ENCODE measurements at regions not wholly inside any gene's neighbourhood (a gene's known extent, or its start where the extent isn't known, plus 50 kb on each side); places are given as distances from the start of the nearest gene placed in this dataset.
"Not testable (repeated sequence)": the region's sequence is repeated elsewhere in the genome, so short reads cannot be mapped to it uniquely, and the experiment has no call there.

- ATAC-seq: peak; percentile 100
- H3K4me1 ChIP-seq (ENCODE audit: control insufficient read depth in 1 of 2, insufficient read depth in 2 of 2, low read length in 2 of 2); RAD21 ChIA-PET (ENCODE audit: low non-redundant PET in 1 of 2, low total read pairs in 2 of 2, uncharacterized antibody in 2 of 2, unreplicated experiment in 2 of 2); H3K27ac ChIP-seq (ENCODE audit: low read depth, low read length); H4K20me1 ChIP-seq (ENCODE audit: insufficient read depth); H3K9me3 ChIP-seq (ENCODE audit: control insufficient read depth in 1 of 2, insufficient read depth in 1 of 2, low read depth in 1 of 2, low read length in 2 of 2); H3K27me3 ChIP-seq (ENCODE audit: insufficient read depth, low read length); H3K79me2 ChIP-seq (ENCODE audit: insufficient read depth, low read length); H3K36me3 ChIP-seq (ENCODE audit: control insufficient read depth in 1 of 2, insufficient read depth in 2 of 2, low read length in 2 of 2); H3K9me2 ChIP-seq (ENCODE audit: insufficient read depth); intact Hi-C loops (cut with micrococcal nuclease); H3K4me3 ChIP-seq (replicated peaks in 1 of 2; ENCODE audit: low read depth in 1 of 2, low read length in 2 of 2); POLR2A ChIA-PET; CTCF ChIA-PET; H3K9ac ChIP-seq (ENCODE audit: low read length); BruUV-seq (replicated peaks): not testable (repeated sequence)
- Histone ChIP-seq H2AFZ (ENCODE audit: low read depth, low read length, poor library complexity, severe bottlenecking) (peak overlapping the region; percentile 26), H3K4me2 (ENCODE audit: low read length) (peak overlapping the region; percentile 57)
- TF ChIP-seq MAX (IDR thresholded peaks at IDR 0.05): 0 out of 2 replicates have a peak, but pooled peaks have one; percentile 19
- TF ChIP-seq CTCF (IDR thresholded peaks at IDR 0.05 in 2 of 3, conservative IDR thresholded peaks at IDR 0.05 in 1 of 3; ENCODE audit: borderline replicate concordance in 1 of 3, insufficient read depth in 1 of 3, low read depth in 2 of 3, low read length in 2 of 3): peak in 2 of 3 experiments; percentile 40 to 44; a peak in 3 of 6 replicates
- peak; percentile 6 for DNase-seq (ENCODE audit: low read depth, low spot score)
Observed at GRCh38 chr22:23433127-23434005, 146.7 kb downstream of the IGLL1 start.

GRCh38 chr22:23432719-23433118 is 147.4 kb downstream of the IGLL1 start:
- intact Hi-C loops (cut with micrococcal nuclease); ATAC-seq; H3K27ac ChIP-seq (ENCODE audit: low read depth, low read length); H3K4me1 ChIP-seq (ENCODE audit: control insufficient read depth in 1 of 2, insufficient read depth in 2 of 2, low read length in 2 of 2); DNase-seq (ENCODE audit: low read depth, low spot score); H3K79me2 ChIP-seq (ENCODE audit: insufficient read depth, low read length); POLR2A ChIA-PET; H3K4me3 ChIP-seq (replicated peaks in 1 of 2; ENCODE audit: low read depth in 1 of 2, low read length in 2 of 2); H3K9ac ChIP-seq (ENCODE audit: low read length); H3K27me3 ChIP-seq (ENCODE audit: insufficient read depth, low read length); H4K20me1 ChIP-seq (ENCODE audit: insufficient read depth); RAD21 ChIA-PET (ENCODE audit: low non-redundant PET in 1 of 2, low total read pairs in 2 of 2, uncharacterized antibody in 2 of 2, unreplicated experiment in 2 of 2); H3K9me3 ChIP-seq (ENCODE audit: control insufficient read depth in 1 of 2, insufficient read depth in 1 of 2, low read depth in 1 of 2, low read length in 2 of 2); CTCF ChIA-PET; H3K36me3 ChIP-seq (ENCODE audit: control insufficient read depth in 1 of 2, insufficient read depth in 2 of 2, low read length in 2 of 2); H3K9me2 ChIP-seq (ENCODE audit: insufficient read depth); BruUV-seq (replicated peaks): not testable (repeated sequence)
- Histone ChIP-seq H3K4me2 (ENCODE audit: low read length) (peak overlapping the region; percentile 57), H2AFZ (ENCODE audit: low read depth, low read length, poor library complexity, severe bottlenecking) (peak overlapping the region; percentile 26)
